C4-2B (cell line): ENCODE measurements at regions not wholly inside any gene's neighbourhood (a gene's known extent, or its start where the extent isn't known, plus 50 kb on each side); places are given as distances from the start of the nearest gene placed in this dataset.

Experiments
- H3K27ac ChIP-seq: fragments of 450-650 bp; 2 replicates; pipeline ENCODE4 v1.5.1; 2017
- ZFX ChIP-seq: fragments of 450-650 bp; IDR thresholded peaks from 2 replicates; pipeline ENCODE4 v1.6.1; 2017
- TF ChIP-seq, protein P1 (sequence below): fragments of 450-650 bp; conservative IDR thresholded peaks from 2 replicates; pipeline ENCODE4 v1.5.1; 2017; ENCODE audit warnings: mild to moderate bottlenecking

GRCh38 chr6:40852779-40853373 lies 186.1 kb downstream of the UNC5CL start:
- no peak overlapping the region for H3K27ac ChIP-seq
- no peak for TF ChIP-seq ZFX
- TF ChIP-seq, protein P1, sequence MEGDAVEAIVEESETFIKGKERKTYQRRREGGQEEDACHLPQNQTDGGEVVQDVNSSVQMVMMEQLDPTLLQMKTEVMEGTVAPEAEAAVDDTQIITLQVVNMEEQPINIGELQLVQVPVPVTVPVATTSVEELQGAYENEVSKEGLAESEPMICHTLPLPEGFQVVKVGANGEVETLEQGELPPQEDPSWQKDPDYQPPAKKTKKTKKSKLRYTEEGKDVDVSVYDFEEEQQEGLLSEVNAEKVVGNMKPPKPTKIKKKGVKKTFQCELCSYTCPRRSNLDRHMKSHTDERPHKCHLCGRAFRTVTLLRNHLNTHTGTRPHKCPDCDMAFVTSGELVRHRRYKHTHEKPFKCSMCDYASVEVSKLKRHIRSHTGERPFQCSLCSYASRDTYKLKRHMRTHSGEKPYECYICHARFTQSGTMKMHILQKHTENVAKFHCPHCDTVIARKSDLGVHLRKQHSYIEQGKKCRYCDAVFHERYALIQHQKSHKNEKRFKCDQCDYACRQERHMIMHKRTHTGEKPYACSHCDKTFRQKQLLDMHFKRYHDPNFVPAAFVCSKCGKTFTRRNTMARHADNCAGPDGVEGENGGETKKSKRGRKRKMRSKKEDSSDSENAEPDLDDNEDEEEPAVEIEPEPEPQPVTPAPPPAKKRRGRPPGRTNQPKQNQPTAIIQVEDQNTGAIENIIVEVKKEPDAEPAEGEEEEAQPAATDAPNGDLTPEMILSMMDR, result peak; percentile 78

DNA sequence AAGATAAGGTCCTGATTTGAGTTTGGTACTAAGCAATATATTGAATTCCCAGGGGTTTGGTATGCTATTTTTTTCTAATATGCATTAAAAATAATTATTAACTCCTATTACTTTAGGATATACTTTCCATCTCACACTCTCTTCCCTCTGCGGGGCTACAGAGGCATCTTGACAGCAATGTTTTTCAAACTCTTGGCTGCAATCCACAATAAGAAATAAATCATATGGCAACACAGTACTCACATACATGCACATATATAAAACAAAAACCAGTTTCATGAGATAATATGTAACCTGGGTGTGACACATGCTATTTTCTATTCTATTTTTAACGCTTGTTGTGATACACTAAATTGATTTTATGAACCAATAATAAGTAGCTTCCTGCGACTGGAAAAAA lies 189.5 kb downstream of the UNC5CL start:
- TF ChIP-seq, protein P1, result no peak
- TF ChIP-seq ZFX, result no peak

GRCh38 chr6:40848868-40849514 lies 190.0 kb downstream of the UNC5CL start:
- H3K27ac ChIP-seq, result no peak overlapping the region
- no peak for TF ChIP-seq ZFX
- TF ChIP-seq, protein P1, result no peak

More for the DNA sequence above, 189.5 kb downstream of the UNC5CL start:
- H3K27ac ChIP-seq, result no peak overlapping the region

DNA sequence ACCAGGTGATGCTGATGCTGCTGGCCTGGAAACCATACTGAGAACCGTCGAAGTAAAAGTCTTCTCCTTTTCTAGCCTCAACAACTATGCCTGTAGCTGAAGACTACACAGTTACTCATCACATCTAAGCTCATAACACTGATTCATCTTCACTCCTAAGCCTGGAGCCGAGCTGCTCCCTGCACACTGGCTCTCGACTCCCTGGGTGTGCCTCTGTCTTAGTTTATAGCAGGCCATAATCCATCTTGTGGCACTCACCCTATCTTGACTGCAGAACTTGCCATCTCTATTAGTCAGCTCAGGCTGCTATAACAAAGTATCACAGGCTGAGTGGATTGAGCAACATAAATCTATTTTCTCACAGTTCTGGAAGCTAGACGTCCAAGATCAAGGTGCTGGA lies 191.0 kb downstream of the UNC5CL start:
- TF ChIP-seq, protein P1, result no peak
- TF ChIP-seq ZFX, result no peak
- H3K27ac ChIP-seq, result no peak overlapping the region

- no peak overlapping the region for H3K27ac ChIP-seq
- TF ChIP-seq, protein P1, result peak; percentile 79
- no peak for TF ChIP-seq ZFX
Observed at GRCh38 chr6:40845553-40845952, 193.5 kb downstream of the UNC5CL start.

DNA sequence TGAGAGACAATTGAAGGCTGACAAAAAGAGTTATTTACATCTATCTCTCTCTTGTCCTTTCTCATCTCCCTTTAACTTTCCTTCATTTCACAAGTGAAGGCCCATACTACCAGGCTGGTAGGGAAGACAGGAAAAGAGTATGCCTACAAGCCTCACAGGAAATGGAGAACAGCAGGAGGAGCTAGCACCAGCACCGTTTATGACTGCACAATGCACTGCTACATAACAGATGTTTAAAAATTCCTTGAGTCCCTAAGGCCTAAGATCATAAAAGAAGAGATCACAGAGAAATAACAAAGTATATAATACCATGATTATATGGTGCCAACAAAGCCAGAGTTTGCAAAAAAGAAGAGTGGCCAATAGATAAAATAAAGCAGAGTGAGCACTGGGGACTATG lies 194.8 kb downstream of the UNC5CL start:
- TF ChIP-seq, protein P1, result no peak
- no peak for TF ChIP-seq ZFX
- H3K27ac ChIP-seq, result no peak overlapping the region

DNA sequence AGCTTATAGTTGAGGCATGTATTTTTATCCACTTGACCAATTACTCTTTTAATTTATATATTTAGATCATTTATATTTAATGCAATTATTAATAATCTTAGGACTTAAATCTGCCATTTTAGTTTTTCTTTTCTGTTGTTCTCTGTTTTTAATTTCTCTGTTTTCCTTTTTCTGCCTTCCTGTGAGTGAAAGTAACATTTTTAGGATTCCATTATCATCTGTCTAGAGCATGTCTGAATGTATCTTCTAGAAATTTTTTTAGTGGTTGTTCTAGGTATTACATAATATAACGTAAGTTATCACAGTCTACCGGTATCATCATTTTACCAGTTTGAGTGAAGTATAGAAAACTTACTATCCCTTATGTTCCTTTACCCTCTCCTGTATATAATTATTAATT lies 197.3 kb downstream of the UNC5CL start:
- H3K27ac ChIP-seq, result no peak overlapping the region
- no peak for TF ChIP-seq ZFX
- TF ChIP-seq, protein P1, result no peak; the same call in 1 of the 2 replicates
